GM12872 (cell line): ENCODE measurements at regions not wholly inside any gene's neighbourhood (a gene's known extent, or its start where the extent isn't known, plus 50 kb on each side); places are given as distances from the start of the nearest gene placed in this dataset.

Experiments used
- TF ChIP-seq, protein P1 (sequence below): IDR thresholded peaks from 3 replicates; pipeline ENCODE4 v1.5.1; 2011; ENCODE audit warnings: low read depth, mild to moderate bottlenecking, low read length, moderate library complexity; ENCODE audit not compliant: insufficient read depth

DNA sequence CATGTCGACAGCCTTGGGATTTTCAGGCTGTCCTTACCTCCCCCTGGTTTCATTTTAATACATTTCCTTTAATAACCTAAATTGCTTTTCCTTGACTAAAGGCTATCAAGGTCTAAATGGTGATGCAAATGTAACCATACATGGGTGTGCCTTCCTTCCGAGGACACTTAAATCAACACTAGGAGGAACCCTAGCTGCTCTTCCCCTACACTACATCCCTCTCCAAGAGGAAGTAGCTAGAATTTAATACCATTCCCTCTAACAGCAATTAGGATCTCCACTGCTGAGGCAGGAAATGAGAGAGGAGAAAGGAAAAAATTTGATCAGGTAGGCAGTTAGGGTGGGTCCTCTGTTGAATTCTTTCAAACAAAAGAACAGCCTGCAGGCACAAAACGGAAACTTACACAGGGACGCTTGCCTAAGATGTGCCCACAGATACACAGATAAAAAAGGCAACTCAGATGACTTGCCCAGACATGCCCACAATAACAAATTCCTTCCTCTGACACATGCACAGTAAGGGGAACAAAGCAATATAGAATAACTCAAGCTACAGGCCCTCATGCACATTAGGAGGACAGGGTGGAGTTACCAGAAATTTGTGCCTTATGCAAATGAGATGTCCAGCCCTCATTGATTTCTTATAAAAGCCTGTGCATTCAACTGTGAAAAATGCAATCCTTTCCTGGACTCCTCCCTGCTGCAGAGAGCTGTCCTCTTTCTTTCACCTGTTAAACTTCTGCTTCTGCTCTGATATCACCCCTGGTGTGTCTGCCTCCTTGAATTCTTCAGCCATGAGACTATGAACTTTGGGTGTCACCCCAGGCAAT, 1024.4 kb upstream of the CADM2 start:
- TF ChIP-seq, protein P1, sequence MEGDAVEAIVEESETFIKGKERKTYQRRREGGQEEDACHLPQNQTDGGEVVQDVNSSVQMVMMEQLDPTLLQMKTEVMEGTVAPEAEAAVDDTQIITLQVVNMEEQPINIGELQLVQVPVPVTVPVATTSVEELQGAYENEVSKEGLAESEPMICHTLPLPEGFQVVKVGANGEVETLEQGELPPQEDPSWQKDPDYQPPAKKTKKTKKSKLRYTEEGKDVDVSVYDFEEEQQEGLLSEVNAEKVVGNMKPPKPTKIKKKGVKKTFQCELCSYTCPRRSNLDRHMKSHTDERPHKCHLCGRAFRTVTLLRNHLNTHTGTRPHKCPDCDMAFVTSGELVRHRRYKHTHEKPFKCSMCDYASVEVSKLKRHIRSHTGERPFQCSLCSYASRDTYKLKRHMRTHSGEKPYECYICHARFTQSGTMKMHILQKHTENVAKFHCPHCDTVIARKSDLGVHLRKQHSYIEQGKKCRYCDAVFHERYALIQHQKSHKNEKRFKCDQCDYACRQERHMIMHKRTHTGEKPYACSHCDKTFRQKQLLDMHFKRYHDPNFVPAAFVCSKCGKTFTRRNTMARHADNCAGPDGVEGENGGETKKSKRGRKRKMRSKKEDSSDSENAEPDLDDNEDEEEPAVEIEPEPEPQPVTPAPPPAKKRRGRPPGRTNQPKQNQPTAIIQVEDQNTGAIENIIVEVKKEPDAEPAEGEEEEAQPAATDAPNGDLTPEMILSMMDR: no peak

DNA sequence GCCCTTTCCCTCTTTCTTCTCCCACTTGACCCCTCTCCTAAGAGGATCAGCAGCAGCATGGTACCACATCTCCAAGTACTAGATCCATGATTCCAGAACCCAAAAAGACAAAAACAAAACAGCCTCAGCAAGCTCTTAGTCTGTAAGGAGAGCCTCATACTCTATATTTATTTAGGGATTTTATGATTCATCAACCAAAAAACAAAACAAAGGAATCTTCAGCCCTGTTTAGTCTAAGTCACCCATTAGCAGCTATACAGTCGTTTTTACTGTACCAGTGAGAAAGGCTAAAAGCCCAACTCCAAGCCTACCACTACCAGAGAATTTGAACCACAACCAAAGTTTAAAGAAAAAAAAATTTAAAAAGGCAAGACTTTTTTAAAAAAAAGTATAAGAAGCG, 1020.3 kb upstream of the CADM2 start:
- TF ChIP-seq, protein P1: no peak

DNA sequence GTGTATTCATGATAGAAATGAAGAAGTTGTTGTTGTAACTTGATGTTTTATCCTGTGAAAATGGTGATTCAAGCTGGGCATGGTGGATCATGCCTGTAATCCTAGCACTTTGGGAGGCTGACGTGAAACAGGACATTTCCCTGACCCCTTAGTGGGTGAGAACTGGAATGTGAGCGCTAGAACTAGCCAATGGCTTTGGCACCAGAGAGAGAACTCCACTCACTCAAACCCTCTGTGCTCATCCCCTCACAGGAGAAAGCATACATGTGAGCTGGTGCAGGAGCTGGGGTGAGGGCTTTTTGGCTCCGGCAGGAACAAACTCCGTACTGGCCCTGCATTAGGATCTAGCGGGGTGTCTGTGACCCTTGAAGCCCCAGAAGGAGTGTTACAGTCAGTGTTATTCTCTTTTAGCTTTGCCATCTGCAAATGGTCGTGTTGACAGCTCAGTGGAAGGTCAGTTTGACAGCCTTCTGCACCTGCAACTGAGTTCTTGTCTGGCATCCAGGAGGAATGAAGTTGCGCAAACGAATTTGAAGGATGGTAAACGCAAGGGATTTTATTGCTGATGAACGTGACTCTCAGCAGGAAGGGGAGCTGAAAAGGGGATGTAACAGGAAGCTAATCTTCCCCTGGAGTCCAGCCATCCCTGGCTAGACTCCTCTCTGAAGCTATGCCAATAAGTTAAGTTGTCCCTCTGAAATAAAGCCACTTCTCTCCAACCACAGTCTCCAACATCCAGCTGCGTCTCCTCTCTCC, 1016.6 kb upstream of the CADM2 start:
- TF ChIP-seq, protein P1: no peak

DNA sequence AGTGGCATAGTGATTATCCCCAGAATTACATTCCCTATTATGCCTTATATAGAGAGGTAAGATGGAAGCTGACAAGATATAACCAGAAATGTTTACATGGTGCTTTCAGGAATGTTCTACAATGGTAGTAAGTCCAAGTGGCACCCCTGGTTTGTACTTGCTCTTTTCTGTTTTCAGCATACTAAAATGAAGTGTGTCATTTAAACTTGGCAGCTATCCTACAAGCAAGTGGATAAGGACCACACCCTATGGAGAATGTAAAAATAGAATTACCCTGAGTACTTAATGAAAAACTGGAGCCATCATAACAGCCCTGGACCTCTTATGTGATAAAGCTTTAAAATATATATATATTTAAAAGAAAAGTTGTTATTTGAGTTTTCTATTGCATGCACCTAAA, 1012.7 kb upstream of the CADM2 start:
- TF ChIP-seq, protein P1: no peak

DNA sequence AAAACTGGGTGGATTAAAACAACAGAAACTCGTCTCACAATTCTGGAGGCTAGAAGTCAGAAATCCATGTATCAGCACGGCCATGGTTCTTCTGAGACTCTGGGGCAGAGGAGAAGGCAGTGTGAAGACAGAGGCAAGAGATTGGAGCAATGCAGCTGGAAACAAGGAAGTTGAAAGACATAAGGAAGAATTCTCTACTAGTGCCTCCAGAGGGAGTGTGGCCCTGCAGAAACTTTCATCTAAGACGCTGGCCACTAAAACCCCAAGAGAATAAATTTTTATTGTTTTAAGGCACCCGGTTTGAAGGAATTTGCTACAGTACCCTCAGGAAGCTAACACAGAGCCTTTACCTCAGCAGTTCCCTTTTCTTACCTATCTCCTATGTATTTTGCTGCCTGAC, 1012.2 kb upstream of the CADM2 start:
- TF ChIP-seq, protein P1: no peak

DNA sequence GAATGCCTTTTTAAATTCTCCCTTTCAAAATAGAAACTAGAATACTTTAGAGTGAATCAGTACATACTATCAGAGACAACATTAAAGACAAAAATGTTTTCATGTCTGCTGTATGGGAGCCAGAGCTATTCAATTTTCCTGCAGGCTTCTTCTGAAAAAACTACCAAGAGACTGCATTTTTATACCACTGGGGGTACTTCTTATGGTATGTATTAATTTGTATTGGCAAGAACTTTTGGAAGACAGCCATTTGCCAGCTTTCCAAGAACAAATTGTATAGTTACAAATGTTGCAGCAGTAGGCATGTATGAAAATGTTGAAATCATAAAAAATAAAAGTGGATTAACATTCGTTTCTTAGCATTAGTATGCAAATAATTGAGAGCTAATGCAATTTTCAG, 1010.0 kb upstream of the CADM2 start:
- TF ChIP-seq, protein P1: no peak

DNA sequence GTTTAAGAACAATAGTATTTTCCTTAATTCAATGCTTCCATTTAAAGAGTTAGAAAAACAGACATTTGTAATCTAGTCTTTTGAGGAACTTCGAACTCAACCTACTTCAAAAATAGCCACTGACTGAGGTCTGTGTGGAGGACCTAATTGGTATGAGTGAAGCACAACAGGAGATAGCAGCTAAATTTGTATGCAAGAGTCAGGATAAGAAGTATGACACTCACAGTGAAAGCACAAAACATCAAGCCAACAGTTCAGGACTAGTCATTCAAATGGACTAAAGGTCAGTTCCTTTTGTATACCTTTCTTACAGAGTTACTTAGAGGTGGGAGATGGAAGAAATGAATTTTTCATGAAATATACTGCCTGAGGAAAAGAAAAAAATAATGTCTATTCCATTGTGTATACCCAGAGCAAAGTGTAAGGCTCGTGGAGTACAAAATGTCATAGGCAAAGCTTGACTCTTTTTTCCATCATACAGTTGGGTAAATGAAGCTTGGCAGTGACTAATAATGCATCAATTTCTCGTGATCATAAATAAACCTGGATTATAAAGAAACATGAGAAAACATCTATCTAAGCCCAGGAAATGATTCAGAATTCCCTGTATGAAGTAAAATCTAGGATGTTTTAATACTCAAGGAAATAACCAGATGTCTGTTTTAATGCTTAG, 1005.2 kb upstream of the CADM2 start:
- TF ChIP-seq, protein P1: no peak
